ENCODE measurements at regions not wholly inside any gene's neighbourhood (a gene's known extent, or its start where the extent isn't known, plus 50 kb on each side); places are given as distances from the start of the nearest gene placed in this dataset.

GRCh38 chr11:88041679-88042078 is 133.6 kb downstream of the RAB38 start:
- H2AFZ ChIP-seq (ENCODE audit: low read length): no peak overlapping the region
- H3K4me1 ChIP-seq (ENCODE audit: low read length): no peaks in the 10 kb centered on the region
- no peaks in the 10 kb centered on the region for H3K79me2 ChIP-seq (ENCODE audit: low read length)
- no peaks in the 10 kb centered on the region; the same call in 1 of the 2 replicates for H3K27me3 ChIP-seq (ENCODE audit: low read length)
- H3K27ac ChIP-seq (ENCODE audit: low read length): no peak overlapping the region
- H3K9me3 ChIP-seq (ENCODE audit: low read length): no peaks in the 10 kb centered on the region
- no peak for DNase-seq
- H3K4me2 ChIP-seq (ENCODE audit: low read depth, low read length, poor library complexity, severe bottlenecking): no peak overlapping the region
- no peaks in the 10 kb centered on the region for H3K36me3 ChIP-seq (ENCODE audit: insufficient read depth, low read length)
- H3K4me3 ChIP-seq (ENCODE audit: low read length): no peak overlapping the region
- no peak overlapping the region for H3K9ac ChIP-seq (ENCODE audit: low read length)
- no peaks in the 10 kb centered on the region for H3K9me2 ChIP-seq (replicated peaks; ENCODE audit: insufficient read depth, low read length)
- H4K20me1 ChIP-seq (ENCODE audit: insufficient read depth, low read depth, low read length): no peaks in the 10 kb centered on the region

GRCh38 chr11:88040148-88040496 is 135.1 kb downstream of the RAB38 start:
- Histone ChIP-seq H3K9me3 (ENCODE audit: low read length) (no peaks in the 10 kb centered on the region), H3K9me2 (replicated peaks; ENCODE audit: insufficient read depth, low read length) (no peaks in the 10 kb centered on the region), H3K4me1 (ENCODE audit: low read length) (no peaks in the 10 kb centered on the region), H3K27me3 (ENCODE audit: low read length) (no peaks in the 10 kb centered on the region; the same call in 1 of the 2 replicates), H2AFZ (ENCODE audit: low read length) (no peak overlapping the region), H3K36me3 (ENCODE audit: insufficient read depth, low read length) (no peaks in the 10 kb centered on the region), H3K4me2 (ENCODE audit: low read depth, low read length, poor library complexity, severe bottlenecking) (no peak overlapping the region), H3K9ac (ENCODE audit: low read length) (no peak overlapping the region), H4K20me1 (ENCODE audit: insufficient read depth, low read depth, low read length) (no peaks in the 10 kb centered on the region), H3K4me3 (ENCODE audit: low read length) (no peak overlapping the region), H3K79me2 (ENCODE audit: low read length) (no peaks in the 10 kb centered on the region), H3K27ac (ENCODE audit: low read length) (no peak overlapping the region)
- no peak for DNase-seq

GRCh38 chr11:88039476-88040147 is 135.6 kb downstream of the RAB38 start:
- DNase-seq: no peak
- no peak overlapping the region for H3K27ac ChIP-seq (ENCODE audit: low read length)

GRCh38 chr11:88038063-88038462 is 137.2 kb downstream of the RAB38 start:
- Histone ChIP-seq H3K36me3 (ENCODE audit: insufficient read depth, low read length) (no peaks in the 10 kb centered on the region), H3K79me2 (ENCODE audit: low read length) (no peaks in the 10 kb centered on the region), H3K27me3 (ENCODE audit: low read length) (no peaks in the 10 kb centered on the region; the same call in 1 of the 2 replicates), H2AFZ (ENCODE audit: low read length) (no peak overlapping the region), H3K9me2 (replicated peaks; ENCODE audit: insufficient read depth, low read length) (no peaks in the 10 kb centered on the region), H3K4me2 (ENCODE audit: low read depth, low read length, poor library complexity, severe bottlenecking) (no peak overlapping the region), H3K4me3 (ENCODE audit: low read length) (no peak overlapping the region), H3K27ac (ENCODE audit: low read length) (no peak overlapping the region), H3K4me1 (ENCODE audit: low read length) (no peaks in the 10 kb centered on the region), H3K9me3 (ENCODE audit: low read length) (no peaks in the 10 kb centered on the region), H3K9ac (ENCODE audit: low read length) (no peak overlapping the region), H4K20me1 (ENCODE audit: insufficient read depth, low read depth, low read length) (no peaks in the 10 kb centered on the region)
- no peak for DNase-seq

More at GRCh38 chr11:88039476-88040147, 135.6 kb downstream of the RAB38 start:
- no peaks in the 10 kb centered on the region for H3K9me3 ChIP-seq (ENCODE audit: low read length)
- H3K36me3 ChIP-seq (ENCODE audit: insufficient read depth, low read length): no peaks in the 10 kb centered on the region
- no peaks in the 10 kb centered on the region for H4K20me1 ChIP-seq (ENCODE audit: insufficient read depth, low read depth, low read length)
- no peak overlapping the region for H3K4me2 ChIP-seq (ENCODE audit: low read depth, low read length, poor library complexity, severe bottlenecking)
- no peaks in the 10 kb centered on the region for H3K4me1 ChIP-seq (ENCODE audit: low read length)
- H2AFZ ChIP-seq (ENCODE audit: low read length): no peak overlapping the region
- no peaks in the 10 kb centered on the region for H3K9me2 ChIP-seq (replicated peaks; ENCODE audit: insufficient read depth, low read length)
- no peaks in the 10 kb centered on the region; the same call in 1 of the 2 replicates for H3K27me3 ChIP-seq (ENCODE audit: low read length)
- H3K4me3 ChIP-seq (ENCODE audit: low read length): no peak overlapping the region
- no peak overlapping the region for H3K9ac ChIP-seq (ENCODE audit: low read length)
- H3K79me2 ChIP-seq (ENCODE audit: low read length): no peaks in the 10 kb centered on the region

- Histone ChIP-seq H2AFZ (ENCODE audit: low read length) (no peak overlapping the region), H3K9ac (ENCODE audit: low read length) (no peak overlapping the region)
Observed at GRCh38 chr11:88036701-88037100, 138.5 kb downstream of the RAB38 start.

GRCh38 chr11:88035271-88035670 is 140.0 kb downstream of the RAB38 start:
- no peaks in the 10 kb centered on the region for H3K4me1 ChIP-seq (ENCODE audit: low read length)
- H3K9ac ChIP-seq (ENCODE audit: low read length): no peak overlapping the region
- no peaks in the 10 kb centered on the region for H3K79me2 ChIP-seq (ENCODE audit: low read length)
- H3K27ac ChIP-seq (ENCODE audit: low read length): no peak overlapping the region
- H3K9me3 ChIP-seq (ENCODE audit: low read length): no peaks in the 10 kb centered on the region
- no peaks in the 10 kb centered on the region for H3K9me2 ChIP-seq (replicated peaks; ENCODE audit: insufficient read depth, low read length)
- H3K36me3 ChIP-seq (ENCODE audit: insufficient read depth, low read length): no peaks in the 10 kb centered on the region
- no peaks in the 10 kb centered on the region for H4K20me1 ChIP-seq (ENCODE audit: insufficient read depth, low read depth, low read length)
- H3K4me3 ChIP-seq (ENCODE audit: low read length): no peak overlapping the region
- H3K4me2 ChIP-seq (ENCODE audit: low read depth, low read length, poor library complexity, severe bottlenecking): no peak overlapping the region
- no peaks in the 10 kb centered on the region; the same call in 1 of the 2 replicates for H3K27me3 ChIP-seq (ENCODE audit: low read length)
- no peak for DNase-seq
- no peak overlapping the region for H2AFZ ChIP-seq (ENCODE audit: low read length)

More at GRCh38 chr11:88036701-88037100, 138.5 kb downstream of the RAB38 start:
- Histone ChIP-seq H3K9me2 (replicated peaks; ENCODE audit: insufficient read depth, low read length) (no peaks in the 10 kb centered on the region), H3K79me2 (ENCODE audit: low read length) (no peaks in the 10 kb centered on the region), H3K4me2 (ENCODE audit: low read depth, low read length, poor library complexity, severe bottlenecking) (no peak overlapping the region), H3K36me3 (ENCODE audit: insufficient read depth, low read length) (no peaks in the 10 kb centered on the region), H3K9me3 (ENCODE audit: low read length) (no peaks in the 10 kb centered on the region), H4K20me1 (ENCODE audit: insufficient read depth, low read depth, low read length) (no peaks in the 10 kb centered on the region), H3K4me3 (ENCODE audit: low read length) (no peak overlapping the region), H3K27ac (ENCODE audit: low read length) (no peak overlapping the region), H3K27me3 (ENCODE audit: low read length) (no peaks in the 10 kb centered on the region; the same call in 1 of the 2 replicates), H3K4me1 (ENCODE audit: low read length) (no peaks in the 10 kb centered on the region)
- DNase-seq: no peak

- no peak overlapping the region for H2AFZ ChIP-seq (ENCODE audit: low read length)
- no peak overlapping the region for H3K4me2 ChIP-seq (ENCODE audit: low read depth, low read length, poor library complexity, severe bottlenecking)
- no peaks in the 10 kb centered on the region; the same call in 1 of the 2 replicates for H3K27me3 ChIP-seq (ENCODE audit: low read length)
- no peak for DNase-seq
- H4K20me1 ChIP-seq (ENCODE audit: insufficient read depth, low read depth, low read length): no peaks in the 10 kb centered on the region
- H3K4me1 ChIP-seq (ENCODE audit: low read length): no peaks in the 10 kb centered on the region
- no peaks in the 10 kb centered on the region for H3K36me3 ChIP-seq (ENCODE audit: insufficient read depth, low read length)
- H3K79me2 ChIP-seq (ENCODE audit: low read length): no peaks in the 10 kb centered on the region
- H3K9me3 ChIP-seq (ENCODE audit: low read length): no peaks in the 10 kb centered on the region
- H3K4me3 ChIP-seq (ENCODE audit: low read length): no peak overlapping the region
- no peak overlapping the region for H3K9ac ChIP-seq (ENCODE audit: low read length)
- H3K9me2 ChIP-seq (replicated peaks; ENCODE audit: insufficient read depth, low read length): no peaks in the 10 kb centered on the region
- no peak overlapping the region for H3K27ac ChIP-seq (ENCODE audit: low read length)
Observed at GRCh38 chr11:88017666-88018065, 157.6 kb downstream of the RAB38 start.

- H3K4me3 ChIP-seq (ENCODE audit: low read length): no peak overlapping the region
- no peak overlapping the region for H3K27ac ChIP-seq (ENCODE audit: low read length)
- no peaks in the 10 kb centered on the region for H3K4me1 ChIP-seq (ENCODE audit: low read length)
- no peak overlapping the region for H3K9ac ChIP-seq (ENCODE audit: low read length)
- no peaks in the 10 kb centered on the region for H3K9me2 ChIP-seq (replicated peaks; ENCODE audit: insufficient read depth, low read length)
- H3K9me3 ChIP-seq (ENCODE audit: low read length): no peaks in the 10 kb centered on the region
- H2AFZ ChIP-seq (ENCODE audit: low read length): no peak overlapping the region
- H3K27me3 ChIP-seq (ENCODE audit: low read length): no peaks in the 10 kb centered on the region; the same call in 1 of the 2 replicates
- no peak overlapping the region for H3K4me2 ChIP-seq (ENCODE audit: low read depth, low read length, poor library complexity, severe bottlenecking)
- DNase-seq: peak; percentile 96
- H3K79me2 ChIP-seq (ENCODE audit: low read length): no peaks in the 10 kb centered on the region
- H4K20me1 ChIP-seq (ENCODE audit: insufficient read depth, low read depth, low read length): no peaks in the 10 kb centered on the region
- H3K36me3 ChIP-seq (ENCODE audit: insufficient read depth, low read length): no peaks in the 10 kb centered on the region
Observed at GRCh38 chr11:88016392-88017170, 158.7 kb downstream of the RAB38 start.
